Putamen (tissue), 1 donor: ENCODE measurements at regions not wholly inside any gene's neighbourhood (a gene's known extent, or its start where the extent isn't known, plus 50 kb on each side); places are given as distances from the start of the nearest gene placed in this dataset.
"Not testable (repeated sequence)": the region's sequence is repeated elsewhere in the genome, so short reads cannot be mapped to it uniquely, and the experiment has no call there.

ENCODE experiments used
- DNase-seq: peaks from one replicate; pipeline ENCODE4 v3.0.0-alpha.2; 2016; ENCODE audit warnings: low spot score

DNA sequence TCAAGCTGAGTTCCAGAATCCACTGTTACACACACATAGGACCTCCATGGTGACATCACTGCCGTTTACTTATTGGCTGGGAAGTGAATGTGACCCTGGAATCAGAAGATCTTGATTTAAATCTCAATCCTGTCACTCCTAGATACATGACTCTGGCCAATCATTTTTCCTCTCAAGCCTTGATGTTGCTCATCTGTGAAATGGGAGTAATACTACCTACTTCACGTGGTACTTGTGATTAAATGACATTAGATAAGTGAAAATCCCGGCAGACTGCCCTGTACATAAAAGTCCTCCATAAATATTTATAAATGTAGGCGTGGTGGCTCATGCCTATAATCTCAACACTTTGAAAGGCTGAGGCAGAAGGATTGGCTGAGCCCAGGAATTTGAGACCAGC lies 88.0 kb upstream of the SVIL start:
- DNase-seq = no peak

DNA sequence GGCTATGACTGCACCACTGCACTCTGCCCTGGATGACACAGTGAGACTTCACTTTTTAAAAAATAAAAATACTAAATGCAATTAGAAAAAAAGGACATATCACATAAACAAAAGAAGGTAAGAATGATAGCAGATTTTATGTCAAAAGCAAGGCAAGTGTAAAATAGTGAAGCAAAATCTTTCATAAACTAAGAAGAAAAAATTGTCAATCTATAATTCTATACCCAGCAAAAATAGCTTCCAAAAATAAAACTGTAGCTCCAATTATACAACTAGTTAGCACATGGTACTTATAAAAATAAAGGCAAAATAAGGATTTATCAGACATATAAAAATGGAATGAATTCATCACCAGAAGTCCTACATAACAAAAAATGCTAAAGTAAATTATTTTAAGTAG lies 85.4 kb upstream of the SVIL start:
- no peak for DNase-seq

DNA sequence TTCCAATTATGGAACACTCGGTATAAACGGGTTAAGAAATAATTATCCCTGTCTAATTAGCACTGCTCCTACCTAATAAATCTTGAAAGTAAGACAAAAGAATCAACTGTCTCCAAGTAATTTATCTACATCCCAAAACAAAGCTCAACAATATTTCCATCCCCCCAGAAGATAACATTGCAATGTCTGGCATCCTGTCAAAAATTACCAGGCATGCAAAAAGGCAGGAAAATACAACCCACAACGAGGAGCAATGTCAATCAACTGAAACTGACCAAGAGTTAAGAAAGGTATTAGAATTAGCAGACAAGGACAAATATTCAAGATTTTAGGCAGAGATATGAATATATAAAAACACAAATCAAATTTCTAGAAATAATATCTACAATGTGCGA lies 84.5 kb upstream of the SVIL start:
- DNase-seq = no peak

DNA sequence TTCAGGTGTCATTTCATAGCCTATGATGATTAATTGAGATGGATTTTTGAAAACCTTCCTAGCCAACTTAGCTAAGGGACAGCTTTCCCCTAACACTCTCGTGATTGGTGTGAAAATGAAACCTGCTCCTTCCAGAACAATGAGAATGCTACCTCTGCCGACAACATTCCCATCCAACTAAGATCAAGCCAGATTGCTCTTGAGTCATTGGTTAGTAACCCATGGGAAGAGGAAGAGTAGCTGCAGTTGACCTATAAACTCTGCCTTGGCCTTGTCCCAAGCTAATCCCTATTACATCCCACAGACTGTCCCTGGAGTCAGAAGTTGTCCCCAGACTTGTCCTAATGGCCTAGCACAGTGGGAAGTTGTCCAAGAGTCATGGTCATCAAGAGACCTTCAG lies 80.5 kb upstream of the SVIL start:
- no peak for DNase-seq

- peak; percentile 20 for DNase-seq
These were observed 79.5 kb upstream of the SVIL start for GRCh38 chr10:29714096-29714874.

DNA sequence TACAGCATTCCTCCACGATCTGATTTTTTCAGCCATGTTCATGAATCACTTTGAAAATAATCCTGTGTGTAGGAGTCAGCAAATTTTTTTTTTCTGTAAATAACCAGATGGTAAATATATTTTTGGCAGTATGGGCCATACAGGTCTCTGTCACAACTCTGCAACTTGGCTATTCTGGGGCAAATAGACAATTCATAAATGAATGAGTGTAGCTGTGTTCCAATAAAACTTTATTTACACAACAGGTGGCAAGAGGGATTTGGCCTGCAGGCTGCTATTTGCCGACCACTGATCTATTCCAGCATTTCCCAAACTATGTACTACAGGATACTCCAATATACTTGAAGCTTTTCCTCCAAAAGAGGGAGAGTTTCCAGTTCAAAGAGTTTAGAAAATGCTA lies 78.7 kb upstream of the SVIL start:
- DNase-seq = no peak

DNA sequence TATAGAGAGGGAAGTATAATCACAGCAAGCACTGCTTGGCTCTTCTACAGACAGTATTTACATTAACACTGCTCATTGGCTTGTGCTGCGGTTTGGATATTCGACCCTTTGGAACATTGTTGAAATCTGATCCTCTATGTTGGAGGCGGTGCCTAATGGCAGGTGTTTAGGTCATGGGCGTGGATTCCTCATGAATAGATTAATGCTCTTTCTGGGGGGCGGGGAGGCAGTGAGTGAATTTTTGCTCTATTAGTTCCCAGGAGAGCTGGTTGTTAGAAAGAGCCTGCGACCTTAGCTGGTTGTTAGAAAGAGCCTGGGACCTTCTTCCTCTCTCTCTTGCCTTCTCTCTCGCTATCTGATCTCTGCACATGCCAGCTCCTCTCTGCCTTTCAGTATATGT lies 77.3 kb upstream of the SVIL start:
- DNase-seq = no peak

- no peak for DNase-seq
These were observed 75.4 kb upstream of the SVIL start for GRCh38 chr10:29710128-29710527.

DNA sequence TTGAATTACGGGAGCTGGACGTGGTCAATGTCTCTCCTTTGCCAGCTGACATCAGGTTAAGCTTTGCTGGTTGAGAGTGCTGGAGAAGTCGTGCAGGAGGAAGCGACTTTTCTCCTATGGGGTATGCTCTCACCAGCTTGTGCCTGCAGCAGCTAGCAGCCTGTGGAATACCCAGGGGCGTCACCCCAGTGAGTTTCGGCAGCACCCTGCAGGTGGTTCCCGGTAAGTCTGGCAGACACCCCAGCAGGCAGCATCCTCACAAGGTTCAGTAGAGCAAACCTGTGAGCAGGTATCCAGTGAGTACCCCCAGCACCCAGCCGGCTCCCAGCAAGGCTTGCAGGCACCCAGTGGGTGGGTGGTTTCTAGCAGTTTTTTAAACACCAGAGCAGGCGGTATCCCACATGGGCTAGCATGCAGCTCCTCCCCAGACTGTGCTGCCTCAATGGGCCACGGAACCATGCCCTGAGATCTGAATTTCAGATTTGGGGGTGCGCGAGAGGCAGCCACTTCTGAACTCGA lies 74.8 kb upstream of the SVIL start:
- no peak for DNase-seq

DNA sequence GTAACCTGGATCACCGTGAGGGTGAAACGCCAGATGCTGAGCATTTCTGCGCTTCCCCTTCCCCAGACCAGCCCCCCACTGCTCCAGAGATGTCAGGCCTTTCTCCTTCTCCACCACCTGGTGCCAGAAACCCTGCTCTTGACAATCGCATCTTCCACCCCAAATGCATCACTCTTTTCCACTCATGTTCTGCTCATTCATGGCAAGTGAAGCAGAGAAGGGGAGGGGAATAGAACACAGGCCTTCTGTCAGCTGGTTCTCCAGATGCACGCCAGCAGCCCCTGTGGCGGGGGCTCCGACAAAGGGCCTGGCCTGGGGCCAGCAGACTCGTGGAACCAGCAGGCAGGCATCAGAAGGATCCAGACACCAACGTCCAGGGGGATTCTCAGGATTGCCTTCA lies 68.5 kb upstream of the SVIL start:
- DNase-seq = no peak

DNA sequence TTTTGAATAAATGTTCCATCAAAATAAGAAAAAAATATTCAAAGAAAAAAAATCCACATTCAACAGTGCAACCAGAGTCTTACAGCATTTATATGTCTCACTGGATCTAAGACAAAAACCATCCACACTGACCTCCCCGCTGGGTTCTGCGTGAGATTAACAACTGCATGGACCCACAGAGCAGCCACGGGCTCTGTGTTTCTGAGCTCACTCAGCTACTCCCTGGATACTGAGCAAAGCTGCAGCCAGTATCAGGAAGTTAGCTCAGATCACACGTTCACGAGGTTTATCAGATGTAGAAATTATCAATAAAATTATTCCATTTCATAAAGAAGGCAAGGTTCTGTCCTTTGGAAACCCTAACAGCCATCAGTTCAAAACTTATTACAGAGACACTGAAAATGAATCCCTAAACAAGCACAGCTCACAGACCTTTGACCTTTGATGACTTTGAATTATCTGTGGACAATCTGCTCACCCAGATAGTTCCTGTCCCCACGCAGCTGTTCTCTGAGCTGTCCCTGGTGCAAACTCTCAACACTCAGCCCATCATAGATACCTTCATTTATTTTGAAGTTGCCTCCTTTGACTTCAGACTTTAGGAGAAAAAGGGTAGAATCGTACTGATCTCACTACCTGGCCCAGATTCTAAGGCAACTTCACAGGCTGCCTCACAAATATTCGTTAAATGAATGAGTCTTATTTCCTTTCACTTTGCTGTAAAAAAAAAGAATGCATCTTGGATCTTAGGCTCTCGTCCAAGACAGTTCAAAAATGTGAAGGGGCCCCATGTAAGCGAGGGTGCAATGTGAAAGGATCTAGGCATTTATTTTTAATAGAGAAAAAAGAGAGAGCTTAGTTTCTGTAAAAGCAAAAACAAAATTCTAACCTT lies 67.7 kb upstream of the SVIL start:
- no peak for DNase-seq

- no peak for DNase-seq
These were observed 66.5 kb upstream of the SVIL start for GRCh38 chr10:29701306-29701705.

GRCh38 chr10:29699621-29700020 lies 64.8 kb upstream of the SVIL start:
- DNase-seq = no peak

DNA sequence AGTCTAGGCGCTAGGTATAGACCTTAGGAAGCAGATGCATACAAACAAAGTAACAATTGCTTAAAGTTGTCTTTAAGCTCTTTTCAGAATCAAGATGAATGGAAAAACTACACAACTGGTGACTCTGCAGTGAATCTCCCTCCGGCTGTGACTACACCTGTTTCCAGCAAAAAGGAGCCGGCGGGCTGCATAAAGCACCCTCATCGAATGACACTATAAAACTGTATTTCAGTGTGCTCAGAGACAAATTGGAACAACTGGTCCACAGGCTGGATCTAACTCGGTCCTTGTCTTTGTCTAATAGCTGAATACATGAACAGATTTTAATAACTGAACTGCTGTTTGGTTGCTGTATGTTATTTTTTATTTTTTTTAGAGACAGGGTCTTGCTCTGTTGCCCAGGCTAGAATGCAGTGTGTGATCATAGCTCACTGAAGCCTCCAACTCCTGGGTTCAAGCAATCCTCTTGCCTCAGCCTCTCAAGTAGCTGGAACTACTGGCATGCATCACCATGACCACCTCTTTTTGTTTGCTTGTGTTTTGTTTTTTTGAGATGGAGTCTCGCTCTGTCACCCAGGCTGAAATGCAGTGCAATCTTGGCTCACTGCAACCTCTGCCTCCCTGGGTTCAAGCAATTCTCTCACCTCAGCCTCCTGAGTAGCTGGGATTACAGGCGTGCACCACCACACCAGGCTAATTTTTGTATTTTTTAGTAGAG lies 64.2 kb upstream of the SVIL start:
- no peak for DNase-seq

DNA sequence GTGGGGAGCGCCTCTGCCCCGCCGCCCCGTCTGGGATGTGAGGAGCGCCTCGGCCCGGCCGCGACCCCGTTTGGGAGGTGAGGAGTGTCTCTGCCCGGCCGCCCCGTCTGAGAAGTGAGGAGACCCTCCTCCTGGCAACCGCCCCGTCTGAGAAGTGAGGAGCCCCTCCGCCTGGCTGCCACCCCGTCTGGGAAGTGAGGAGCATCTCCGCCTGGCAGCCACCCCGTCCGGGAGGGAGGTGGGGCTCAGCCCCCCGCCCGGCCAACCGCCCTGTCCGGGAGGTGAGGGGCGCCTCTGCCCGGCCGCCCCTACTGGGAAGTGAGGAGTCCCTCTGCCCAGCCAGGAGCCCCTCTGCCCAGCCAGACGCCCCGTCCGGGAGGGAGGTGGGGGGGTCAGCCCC lies 61.8 kb upstream of the SVIL start:
- DNase-seq = not testable (repeated sequence)

- DNase-seq = no peak
These were observed 59.4 kb upstream of the SVIL start for GRCh38 chr10:29694121-29694520.

- DNase-seq = no peak
These were observed 57.4 kb upstream of the SVIL start for GRCh38 chr10:29692121-29692539.

DNA sequence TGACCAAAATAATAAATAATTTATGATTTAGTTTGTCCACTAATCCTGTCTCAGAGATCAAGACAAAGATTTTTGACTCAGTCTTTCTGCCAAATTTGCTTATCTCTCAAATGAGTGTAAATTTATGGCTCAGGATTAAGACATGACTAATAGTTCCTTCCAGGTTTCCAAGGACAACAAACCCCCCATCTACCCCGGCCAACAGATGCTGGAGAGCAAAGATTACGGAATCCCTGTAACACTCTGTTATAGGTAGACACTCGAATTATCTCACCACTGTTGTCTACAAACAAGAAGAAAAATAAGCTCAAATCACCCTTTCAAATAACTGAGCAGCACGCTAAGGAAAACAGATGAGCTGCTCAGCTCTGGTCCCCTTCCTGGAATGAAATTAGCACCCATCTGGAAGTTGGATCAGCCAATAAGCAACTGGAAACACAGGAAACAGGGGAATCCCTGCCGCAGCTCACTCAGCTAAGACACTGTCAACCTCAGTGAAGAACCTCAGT lies 56.8 kb upstream of the SVIL start:
- no peak for DNase-seq

- no peak for DNase-seq
These were observed 54.2 kb upstream of the SVIL start for GRCh38 chr10:29689001-29689400.

DNA sequence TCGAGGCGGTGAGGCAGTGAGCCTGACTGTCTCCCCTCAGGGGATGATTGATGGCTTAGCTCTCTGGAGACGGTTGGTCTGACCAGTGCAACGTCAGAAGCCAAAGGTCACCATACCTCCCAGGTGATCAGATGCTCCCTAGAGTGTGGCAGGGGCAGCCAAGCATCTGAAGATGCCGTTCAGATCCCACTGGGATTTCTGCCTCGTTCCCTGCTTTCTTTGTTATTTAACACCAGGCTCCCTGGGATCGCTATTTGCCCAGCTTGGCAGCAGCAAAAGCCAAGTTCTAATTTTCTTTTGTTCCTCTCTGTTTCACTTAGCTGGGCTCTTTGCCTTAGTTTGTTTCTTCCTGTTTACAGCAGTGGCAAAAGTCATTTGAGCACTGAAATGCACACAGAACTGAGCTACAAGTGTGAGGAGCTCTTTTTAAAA lies 53.5 kb upstream of the SVIL start:
- no peak for DNase-seq

GRCh38 chr10:29687421-29688164 lies 52.8 kb upstream of the SVIL start:
- no peak for DNase-seq

GRCh38 chr10:29685506-29685905 lies 50.7 kb upstream of the SVIL start:
- no peak for DNase-seq
